ENCODE measurements at regions not wholly inside any gene's neighbourhood (a gene's known extent, or its start where the extent isn't known, plus 50 kb on each side); places are given as distances from the start of the nearest gene placed in this dataset.

- TF ChIP-seq CTCF (IDR thresholded peaks at IDR 0.05) (no peak), EP300 (IDR thresholded peaks at IDR 0.05) (no peak), POLR2A (IDR thresholded peaks at IDR 0.05) (no peak), POLR2AphosphoS5 (IDR thresholded peaks at IDR 0.05) (no peak)
These were observed 270.2 kb downstream of the ELAVL2 start for GRCh38 chr9:23555851-23556250.
